Upper lobe of left lung (tissue), 6 donors: ENCODE measurements at regions not wholly inside any gene's neighbourhood (a gene's known extent, or its start where the extent isn't known, plus 50 kb on each side); places are given as distances from the start of the nearest gene placed in this dataset.

ENCODE experiments used
- ATAC-seq, 2 donors: fragments of 200-7000 bp; cut with Tn5 transposase; one replicate each; pipeline ENCODE4 v1.9.1; 2022; ENCODE audit warnings: mild to moderate bottlenecking in 2 of 2, moderate library complexity in 2 of 2; ENCODE audit not compliant: low FRiP score in 2 of 2
- DNase-seq, 2 donors: peaks; one replicate each; pipeline ENCODE4 v3.0.0-alpha.2; 2019 to 2020
- H3K27ac ChIP-seq, 4 donors: fragments of 200-600 bp; sonication (generic); one replicate each; pipeline ENCODE4 v1.5.1; 2016 to 2019
- H3K27me3 ChIP-seq, 4 donors: fragments of 200-600 bp; sonication (generic); one replicate each; pipeline ENCODE4 v1.5.1; 2017 to 2019
- H3K36me3 ChIP-seq, 4 donors: fragments of 200-600 bp; sonication (generic); one replicate each; pipeline ENCODE4 v1.5.1; 2016 to 2019
- H3K4me1 ChIP-seq, 4 donors: fragments of 200-600 bp; sonication (generic); one replicate each; pipeline ENCODE4 v1.5.1; 2018 to 2019
- H3K4me3 ChIP-seq, 4 donors: fragments of 200-600 bp; sonication (generic); one replicate each; pipeline ENCODE4 v1.5.1; 2017 to 2019; ENCODE audit warnings: mild to moderate bottlenecking in 2 of 4, moderate library complexity in 1 of 4
- H3K9me3 ChIP-seq, 4 donors: fragments of 200-600 bp; sonication (generic); one replicate each; pipeline ENCODE4 v1.5.1; 2018 to 2019
- CTCF ChIP-seq, 6 experiments: fragments of 450-650 bp in 4 of 6; fragments of 200-600 bp in 2 of 6; sonication (generic) in 2 of 6; IDR thresholded peaks; one replicate each; pipeline ENCODE4 v1.5.1; 2016 to 2019; ENCODE audit warnings: antibody characterized with exemption in 6 of 6
- EP300 ChIP-seq, 4 donors: sonication (generic); formaldehyde crosslinking; IDR thresholded peaks; one replicate each; pipeline ENCODE4 v1.5.1; 2017; ENCODE audit warnings: antibody characterized with exemption in 4 of 4, control low read depth in 2 of 4
- POLR2A ChIP-seq, 4 donors: fragments of 450-650 bp; IDR thresholded peaks; one replicate each; pipeline ENCODE4 v1.5.1; 2016 to 2017; ENCODE audit warnings: antibody characterized with exemption in 4 of 4, mild to moderate bottlenecking in 2 of 4
- POLR2AphosphoS5 ChIP-seq, 2 donors: sonication (generic); formaldehyde crosslinking; IDR thresholded peaks; one replicate each; pipeline ENCODE4 v1.5.1; 2017; ENCODE audit warnings: antibody characterized with exemption in 2 of 2
- WGBS, 2 donors: methylation state at CpG; one replicate each; pipeline ENCODE4 v1.1.5; 2017 to 2018; 5-methylcytosine and 5-hydroxymethylcytosine counted together
- donor health status: DM: no; HTN: no; CAD: no; lungs with moderate emphysema.
- donor health status: DM: no; HTN: yes; CAD: no; lungs with severe emphysema.

GRCh38 chr4:110737931-110738330, 115.1 kb upstream of the PITX2 start:
- no peak overlapping the region for H3K27ac ChIP-seq
- no peak for TF ChIP-seq POLR2A (IDR thresholded peaks at IDR 0.05)
- no peak for TF ChIP-seq POLR2AphosphoS5 (IDR thresholded peaks at IDR 0.05)
- TF ChIP-seq CTCF (IDR thresholded peaks at IDR 0.05): no peak
- no peak for TF ChIP-seq EP300 (IDR thresholded peaks at IDR 0.05)
- H3K36me3 ChIP-seq: no peaks in the 10 kb centered on the region
- no peak overlapping the region for H3K4me3 ChIP-seq
- no peak for ATAC-seq
- no peaks in the 10 kb centered on the region for H3K27me3 ChIP-seq
- H3K9me3 ChIP-seq: no peaks in the 10 kb centered on the region
- DNase-seq: no peak
- WGBS, 2 donors: 83 to 86% methylated on average over 3 of the region's 3 CpGs
- H3K4me1 ChIP-seq: no peaks in the 10 kb centered on the region

- no peak overlapping the region for H3K27ac ChIP-seq
- DNase-seq (no peak), ATAC-seq (no peak)
- no peaks in the 10 kb centered on the region for H3K4me1 ChIP-seq
- TF ChIP-seq POLR2A (IDR thresholded peaks at IDR 0.05) (no peak), CTCF (IDR thresholded peaks at IDR 0.05) (no peak), EP300 (IDR thresholded peaks at IDR 0.05) (no peak), POLR2AphosphoS5 (IDR thresholded peaks at IDR 0.05) (no peak)
- no peak overlapping the region for H3K4me3 ChIP-seq
- H3K9me3 ChIP-seq: no peaks in the 10 kb centered on the region
- no peaks in the 10 kb centered on the region for H3K27me3 ChIP-seq
- no peaks in the 10 kb centered on the region for H3K36me3 ChIP-seq
Observed at GRCh38 chr4:110742143-110742542, 119.3 kb upstream of the PITX2 start.

GRCh38 chr4:110748071-110748470, 125.2 kb upstream of the PITX2 start:
- TF ChIP-seq EP300 (IDR thresholded peaks at IDR 0.05): no peak
- TF ChIP-seq CTCF (IDR thresholded peaks at IDR 0.05): no peak
- no peak for TF ChIP-seq POLR2A (IDR thresholded peaks at IDR 0.05)
- no peak for TF ChIP-seq POLR2AphosphoS5 (IDR thresholded peaks at IDR 0.05)
- Histone ChIP-seq H3K9me3 (no peaks in the 10 kb centered on the region), H3K27ac (no peak overlapping the region), H3K4me1 (no peaks in the 10 kb centered on the region), H3K27me3 (no peaks in the 10 kb centered on the region), H3K4me3 (no peak overlapping the region), H3K36me3 (no peaks in the 10 kb centered on the region)
- 87 to 90% methylated on average over 2 of the region's 2 CpGs for WGBS, 2 donors
- DNase-seq: no peak
- no peak for ATAC-seq

GRCh38 chr4:110751183-110751582, 128.3 kb upstream of the PITX2 start:
- H3K4me1 ChIP-seq: no peaks in the 10 kb centered on the region
- DNase-seq (no peak), ATAC-seq (no peak)
- H3K27ac ChIP-seq: no peak overlapping the region
- TF ChIP-seq POLR2AphosphoS5 (IDR thresholded peaks at IDR 0.05) (no peak), POLR2A (IDR thresholded peaks at IDR 0.05) (no peak), EP300 (IDR thresholded peaks at IDR 0.05) (no peak), CTCF (IDR thresholded peaks at IDR 0.05) (no peak)
- H3K36me3 ChIP-seq: no peaks in the 10 kb centered on the region
- H3K27me3 ChIP-seq: no peaks in the 10 kb centered on the region
- no peak overlapping the region for H3K4me3 ChIP-seq
- H3K9me3 ChIP-seq: no peaks in the 10 kb centered on the region
- WGBS, 2 donors: 93 to 97% methylated on average over 3 of the region's 3 CpGs

- WGBS, 2 donors: 67 to 84% methylated on average over 2 of the region's 2 CpGs
- DNase-seq: no peak
- H3K9me3 ChIP-seq: no peaks in the 10 kb centered on the region
- H3K36me3 ChIP-seq: no peaks in the 10 kb centered on the region
- no peak overlapping the region for H3K4me3 ChIP-seq
- ATAC-seq: no peak
- TF ChIP-seq POLR2AphosphoS5 (IDR thresholded peaks at IDR 0.05) (no peak), POLR2A (IDR thresholded peaks at IDR 0.05) (no peak), EP300 (IDR thresholded peaks at IDR 0.05) (no peak), CTCF (IDR thresholded peaks at IDR 0.05) (no peak)
- H3K27me3 ChIP-seq: no peaks in the 10 kb centered on the region
- no peaks in the 10 kb centered on the region for H3K4me1 ChIP-seq
- no peak overlapping the region for H3K27ac ChIP-seq
Observed at GRCh38 chr4:110751986-110752385, 129.1 kb upstream of the PITX2 start.
